CD4-positive, alpha-beta memory T cell (primary cell): ENCODE measurements at regions not wholly inside any gene's neighbourhood (a gene's known extent, or its start where the extent isn't known, plus 50 kb on each side); places are given as distances from the start of the nearest gene placed in this dataset.

Experiments used
- CTCF ChIA-PET: fragments of 350-600 bp; sonication (Branson Sonifier 250); formaldehyde crosslinking; loops from one replicate; lab custom pipeline; 2021; ENCODE audit warnings: inconsistent platforms; ENCODE audit not compliant: partially characterized antibody; lab: Charles Lee
- POLR2A ChIA-PET: fragments of 350-600 bp; sonication (Branson Sonifier 250); formaldehyde crosslinking; loops from one replicate; lab custom pipeline; 2021; ENCODE audit not compliant: partially characterized antibody; lab: Charles Lee
- DNase-seq, 5 donors: peaks; one replicate each; pipeline versions ENCODE4 v3.0.0 to v3.0.0-alpha.2; 2020 to 2022; ENCODE audit warnings: mixed read lengths in 1 of 5
- H3K27ac ChIP-seq: one replicate; pipeline ENCODE4 v1.7.0; 2013; ENCODE audit warnings: low read depth, low read length
- H3K27me3 ChIP-seq: 2 replicates; pipeline ENCODE4 v1.7.0; 2013; ENCODE audit warnings: mild to moderate bottlenecking, low read length, moderate library complexity; ENCODE audit not compliant: insufficient read depth
- H3K36me3 ChIP-seq: 2 replicates; pipeline ENCODE4 v1.7.0; 2013; ENCODE audit warnings: mild to moderate bottlenecking, low read length, moderate library complexity; ENCODE audit not compliant: insufficient read depth
- H3K4me1 ChIP-seq: 2 replicates; pipeline ENCODE4 v1.7.0; 2013; ENCODE audit warnings: mild to moderate bottlenecking, low read length, moderate library complexity; ENCODE audit not compliant: insufficient read depth
- H3K4me3 ChIP-seq, 2 donors: one replicate each; pipeline ENCODE4 v1.7.0; 2013; ENCODE audit warnings: low read length in 2 of 2, mild to moderate bottlenecking in 1 of 2
- H3K9me3 ChIP-seq, 2 donors: one replicate each; pipeline ENCODE4 v1.7.0; 2013; ENCODE audit warnings: low read length in 2 of 2, control low read depth in 1 of 2; ENCODE audit not compliant: control insufficient read depth in 1 of 2
- H3K27ac Mint-ChIP-seq, 7 donors: one replicate each; pipeline ENCODE4 v1.8.0; 2020 to 2021; ENCODE audit warnings: mixed read lengths in 7 of 7, mild to moderate bottlenecking in 6 of 7, inconsistent platforms in 3 of 7, moderate library complexity in 3 of 7
- H3K27me3 Mint-ChIP-seq, 2 donors: one replicate each; pipeline ENCODE4 v1.8.0; 2020 to 2021; ENCODE audit warnings: mixed read lengths in 2 of 2
- H3K36me3 Mint-ChIP-seq, 2 donors: one replicate each; pipeline ENCODE4 v1.8.0; 2020 to 2021; ENCODE audit warnings: mixed read lengths in 2 of 2, inconsistent platforms in 1 of 2, mild to moderate bottlenecking in 1 of 2
- H3K4me1 Mint-ChIP-seq, 4 donors: one replicate each; pipeline ENCODE4 v1.8.0; 2020 to 2021; ENCODE audit warnings: mixed read lengths in 4 of 4, mild to moderate bottlenecking in 1 of 4
- H3K4me3 Mint-ChIP-seq, 8 donors: one replicate each; pipeline ENCODE4 v1.8.0; 2020 to 2021; ENCODE audit warnings: mixed read lengths in 8 of 8, mild to moderate bottlenecking in 7 of 8, moderate library complexity in 6 of 8, inconsistent platforms in 3 of 8
- H3K9me3 Mint-ChIP-seq, 8 donors: one replicate each; pipeline ENCODE4 v1.8.0; 2020 to 2021; ENCODE audit warnings: mixed read lengths in 8 of 8, mild to moderate bottlenecking in 5 of 8, inconsistent platforms in 3 of 8, moderate library complexity in 1 of 8
- intact Hi-C: fragments of 100-400 bp; cut with micrococcal nuclease; formaldehyde crosslinking; loops from one replicate; pipeline ENCODE4 v1.15.1; 2023

GRCh38 chr14:96673706-96674105, 123.5 kb upstream of the VRK1 start:
- Mint-ChIP-seq H3K4me3 (no peak overlapping the region), H3K27me3 (peaks cover 19 to 48% of the 10 kb centered on the region in 2 donors)

GRCh38 chr14:96674121-96674520, 123.1 kb upstream of the VRK1 start:
- ChIA-PET CTCF (no interaction called here), POLR2A (no interaction called here)
- peaks cover 19 to 48% of the 10 kb centered on the region in 2 donors for H3K27me3 Mint-ChIP-seq
- Histone ChIP-seq H3K27ac (no peak overlapping the region), H3K36me3 (no peaks in the 10 kb centered on the region), H3K27me3 (no peaks in the 10 kb centered on the region), H3K9me3 (no peaks in the 10 kb centered on the region), H3K4me3 (no peak overlapping the region), H3K4me1 (no peaks in the 10 kb centered on the region)
- H3K36me3 Mint-ChIP-seq: no peaks in the 10 kb centered on the region
- DNase-seq: no peak
- H3K4me3 Mint-ChIP-seq: no peak overlapping the region
- H3K4me1 Mint-ChIP-seq: no peaks in the 10 kb centered on the region
- no peak overlapping the region for H3K27ac Mint-ChIP-seq
- H3K9me3 Mint-ChIP-seq: peaks cover 0 to 3% (median 0%) of the 10 kb centered on the region in 8 donors
- intact Hi-C loops: no loop called here

More at GRCh38 chr14:96673706-96674105, 123.5 kb upstream of the VRK1 start:
- H3K9me3 Mint-ChIP-seq: peaks cover 0 to 3% (median 0%) of the 10 kb centered on the region in 8 donors
- ChIA-PET POLR2A (no interaction called here), CTCF (no interaction called here)
- no peaks in the 10 kb centered on the region for H3K9me3 ChIP-seq
- no peaks in the 10 kb centered on the region for H3K36me3 Mint-ChIP-seq
- intact Hi-C loops: no loop called here
- no peaks in the 10 kb centered on the region for H3K36me3 ChIP-seq
- no peak overlapping the region for H3K27ac Mint-ChIP-seq
- H3K4me1 Mint-ChIP-seq: no peaks in the 10 kb centered on the region
- H3K4me3 ChIP-seq: no peak overlapping the region
- no peaks in the 10 kb centered on the region for H3K27me3 ChIP-seq
- no peak for DNase-seq
- no peak overlapping the region for H3K27ac ChIP-seq
- no peaks in the 10 kb centered on the region for H3K4me1 ChIP-seq

GRCh38 chr14:96676166-96676565, 121.0 kb upstream of the VRK1 start:
- Histone ChIP-seq H3K27ac (no peak overlapping the region), H3K9me3 (no peaks in the 10 kb centered on the region), H3K27me3 (no peaks in the 10 kb centered on the region), H3K36me3 (no peaks in the 10 kb centered on the region), H3K4me1 (no peaks in the 10 kb centered on the region), H3K4me3 (no peak overlapping the region)
- intact Hi-C loops: no loop called here
- no peak for DNase-seq
- H3K27me3 Mint-ChIP-seq: peaks cover 24 to 47% of the 10 kb centered on the region in 2 donors
- POLR2A ChIA-PET: no interaction called here
- CTCF ChIA-PET: no interaction called here
- no peaks in the 10 kb centered on the region for H3K4me1 Mint-ChIP-seq
- H3K4me3 Mint-ChIP-seq: no peak overlapping the region
- no peaks in the 10 kb centered on the region for H3K36me3 Mint-ChIP-seq
- H3K9me3 Mint-ChIP-seq: peaks cover 0 to 3% (median 0%) of the 10 kb centered on the region in 8 donors
- no peak overlapping the region for H3K27ac Mint-ChIP-seq

GRCh38 chr14:96681829-96682228, 115.4 kb upstream of the VRK1 start:
- DNase-seq: no peak
- Mint-ChIP-seq H3K27ac (no peak overlapping the region), H3K4me3 (no peak overlapping the region), H3K27me3 (peaks cover 20 to 31% of the 10 kb centered on the region in 2 donors), H3K36me3 (no peaks in the 10 kb centered on the region), H3K4me1 (no peaks in the 10 kb centered on the region), H3K9me3 (peaks cover 0 to 4% (median 0%) of the 10 kb centered on the region in 8 donors)
- Histone ChIP-seq H3K36me3 (no peaks in the 10 kb centered on the region), H3K27me3 (no peaks in the 10 kb centered on the region), H3K27ac (no peak overlapping the region), H3K4me3 (no peak overlapping the region), H3K4me1 (no peaks in the 10 kb centered on the region), H3K9me3 (no peaks in the 10 kb centered on the region)
- CTCF ChIA-PET: no interaction called here
- POLR2A ChIA-PET: no interaction called here
- intact Hi-C loops: no loop called here

GRCh38 chr14:96682401-96682800, 114.8 kb upstream of the VRK1 start:
- Mint-ChIP-seq H3K4me3 (no peak overlapping the region), H3K27ac (no peak overlapping the region), H3K27me3 (peaks cover 14 to 28% of the 10 kb centered on the region in 2 donors), H3K36me3 (no peaks in the 10 kb centered on the region), H3K4me1 (no peaks in the 10 kb centered on the region), H3K9me3 (peaks cover 0 to 4% (median 0%) of the 10 kb centered on the region in 8 donors)
- ChIA-PET POLR2A (no interaction called here), CTCF (no interaction called here)
- no peak overlapping the region for H3K4me3 ChIP-seq
- intact Hi-C loops: no loop called here
- no peaks in the 10 kb centered on the region for H3K27me3 ChIP-seq
- DNase-seq: no peak
- no peaks in the 10 kb centered on the region for H3K4me1 ChIP-seq
- H3K27ac ChIP-seq: no peak overlapping the region
- no peaks in the 10 kb centered on the region for H3K9me3 ChIP-seq
- no peaks in the 10 kb centered on the region for H3K36me3 ChIP-seq

- Histone ChIP-seq H3K4me1 (no peaks in the 10 kb centered on the region), H3K27ac (no peak overlapping the region), H3K9me3 (no peaks in the 10 kb centered on the region), H3K27me3 (no peaks in the 10 kb centered on the region), H3K4me3 (no peak overlapping the region), H3K36me3 (no peaks in the 10 kb centered on the region)
- Mint-ChIP-seq H3K36me3 (no peaks in the 10 kb centered on the region), H3K4me3 (no peak overlapping the region), H3K9me3 (peaks cover 0 to 4% (median 0%) of the 10 kb centered on the region in 8 donors), H3K4me1 (no peaks in the 10 kb centered on the region), H3K27ac (no peak overlapping the region), H3K27me3 (peaks cover 11 to 17% of the 10 kb centered on the region in 2 donors)
- ChIA-PET POLR2A (no interaction called here), CTCF (no interaction called here)
- DNase-seq: no peak
- intact Hi-C loops: no loop called here
These were observed 113.5 kb upstream of the VRK1 start for GRCh38 chr14:96683562-96684289.

GRCh38 chr14:96686126-96686525, 111.1 kb upstream of the VRK1 start:
- Mint-ChIP-seq H3K4me1 (no peaks in the 10 kb centered on the region), H3K4me3 (no peak overlapping the region), H3K9me3 (peaks cover 0 to 4% (median 0%) of the 10 kb centered on the region in 8 donors), H3K36me3 (no peaks in the 10 kb centered on the region), H3K27ac (no peak overlapping the region), H3K27me3 (peaks cover 8 to 24% of the 10 kb centered on the region in 2 donors)
- no peak for DNase-seq
- POLR2A ChIA-PET: no interaction called here
- Histone ChIP-seq H3K9me3 (no peaks in the 10 kb centered on the region), H3K36me3 (no peaks in the 10 kb centered on the region), H3K4me1 (no peaks in the 10 kb centered on the region), H3K4me3 (no peak overlapping the region), H3K27ac (no peak overlapping the region), H3K27me3 (no peaks in the 10 kb centered on the region)
- intact Hi-C loops: no loop called here
- CTCF ChIA-PET: no interaction called here
